ENCODE measurements at regions not wholly inside any gene's neighbourhood (a gene's known extent, or its start where the extent isn't known, plus 50 kb on each side); places are given as distances from the start of the nearest gene placed in this dataset.

DNA sequence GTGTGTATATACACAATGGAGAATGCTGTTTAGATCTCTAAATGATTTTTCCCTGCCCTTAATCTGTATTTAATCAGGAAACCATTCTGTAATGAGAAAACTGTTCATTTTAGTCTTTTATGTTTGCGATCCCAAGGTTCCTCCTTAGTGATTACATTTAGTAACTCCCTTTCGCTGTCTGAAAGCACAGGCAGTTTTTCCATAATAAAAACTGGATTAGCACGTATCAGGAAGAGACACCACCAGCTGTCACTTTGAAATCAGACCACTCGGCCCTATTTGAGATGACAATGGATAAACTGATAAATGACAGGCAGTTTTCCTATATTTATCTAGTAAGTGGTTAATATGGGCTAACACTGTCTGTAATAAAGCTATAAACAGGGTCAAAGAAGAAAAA, 370.9 kb downstream of the NR4A2 start:
- TF ChIP-seq, protein P1, sequence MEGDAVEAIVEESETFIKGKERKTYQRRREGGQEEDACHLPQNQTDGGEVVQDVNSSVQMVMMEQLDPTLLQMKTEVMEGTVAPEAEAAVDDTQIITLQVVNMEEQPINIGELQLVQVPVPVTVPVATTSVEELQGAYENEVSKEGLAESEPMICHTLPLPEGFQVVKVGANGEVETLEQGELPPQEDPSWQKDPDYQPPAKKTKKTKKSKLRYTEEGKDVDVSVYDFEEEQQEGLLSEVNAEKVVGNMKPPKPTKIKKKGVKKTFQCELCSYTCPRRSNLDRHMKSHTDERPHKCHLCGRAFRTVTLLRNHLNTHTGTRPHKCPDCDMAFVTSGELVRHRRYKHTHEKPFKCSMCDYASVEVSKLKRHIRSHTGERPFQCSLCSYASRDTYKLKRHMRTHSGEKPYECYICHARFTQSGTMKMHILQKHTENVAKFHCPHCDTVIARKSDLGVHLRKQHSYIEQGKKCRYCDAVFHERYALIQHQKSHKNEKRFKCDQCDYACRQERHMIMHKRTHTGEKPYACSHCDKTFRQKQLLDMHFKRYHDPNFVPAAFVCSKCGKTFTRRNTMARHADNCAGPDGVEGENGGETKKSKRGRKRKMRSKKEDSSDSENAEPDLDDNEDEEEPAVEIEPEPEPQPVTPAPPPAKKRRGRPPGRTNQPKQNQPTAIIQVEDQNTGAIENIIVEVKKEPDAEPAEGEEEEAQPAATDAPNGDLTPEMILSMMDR (conservative IDR thresholded peaks at IDR 0.05; ENCODE audit: low read length) = no peak
- no peak for TF ChIP-seq EZH2phosphoT487 (IDR thresholded peaks at IDR 0.05; ENCODE audit: borderline replicate concordance, low read depth, low read length)
